IMR-90 (cell line): ENCODE measurements at regions not wholly inside any gene's neighbourhood (a gene's known extent, or its start where the extent isn't known, plus 50 kb on each side); places are given as distances from the start of the nearest gene placed in this dataset.

Source experiments
- BHLHE40 ChIP-seq: fragments of 150-350 bp; IDR thresholded peaks from 2 replicates; pipeline ENCODE4 v1.6.1; 2016; ENCODE audit warnings: mild to moderate bottlenecking, low read depth, low read length
- FOS ChIP-seq: fragments of 150-350 bp; IDR thresholded peaks from 2 replicates; pipeline ENCODE4 v1.6.1; 2016; ENCODE audit warnings: low read depth, low read length
- MXI1 ChIP-seq: IDR thresholded peaks from 2 replicates; pipeline ENCODE4 v1.6.1; 2012; ENCODE audit warnings: low read depth, mild to moderate bottlenecking, low read length, moderate library complexity, borderline replicate concordance
- POLR2A ChIP-seq: IDR thresholded peaks from 2 replicates; pipeline ENCODE4 v1.6.1; 2012; ENCODE audit warnings: mild to moderate bottlenecking, low read depth, low read length
- RAD21 ChIP-seq: IDR thresholded peaks from 2 replicates; pipeline ENCODE4 v1.6.1; 2012; ENCODE audit warnings: low read length, improper control_type of control experiment
- RCOR1 ChIP-seq: IDR thresholded peaks from 2 replicates; pipeline ENCODE4 v1.6.1; 2012; ENCODE audit warnings: mild to moderate bottlenecking, low read length, improper control_type of control experiment; ENCODE audit not compliant: insufficient replicate concordance
- RFX5 ChIP-seq: IDR thresholded peaks from 2 replicates; pipeline ENCODE4 v1.8.0; 2012; ENCODE audit warnings: low read depth, mild to moderate bottlenecking, low read length, moderate library complexity
- TF ChIP-seq, protein P1 (sequence below): conservative IDR thresholded peaks from 2 replicates; pipeline ENCODE4 v1.5.1; 2012; ENCODE audit warnings: mild to moderate bottlenecking, low read depth, low read length, improper control_type of control experiment
- TF ChIP-seq, protein P2 (sequence below): fragments of 150-350 bp; IDR thresholded peaks from 2 replicates; pipeline ENCODE4 v1.6.1; 2016; ENCODE audit warnings: low read depth, mild to moderate bottlenecking, low read length, moderate library complexity, borderline replicate concordance

DNA sequence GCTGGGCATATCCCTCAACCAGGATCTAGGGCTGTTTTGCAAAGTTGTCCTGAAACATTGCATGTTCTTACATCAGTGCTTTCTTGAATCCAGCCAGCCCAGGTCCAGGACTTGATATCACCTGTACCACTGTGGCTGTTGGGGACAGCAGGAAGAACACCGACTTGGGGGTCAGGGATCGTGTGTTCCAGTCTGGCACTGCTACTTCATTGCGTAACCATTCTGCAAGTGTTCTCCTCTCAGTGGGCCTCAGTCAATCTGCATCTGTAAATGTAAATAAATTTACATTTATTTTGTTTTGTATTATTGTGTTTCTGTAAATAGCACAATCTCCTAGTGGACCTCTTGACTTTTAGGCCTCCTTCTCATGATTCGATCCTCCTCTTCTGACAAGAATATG is 167.3 kb downstream of the SUDS3 start:
- no peak for TF ChIP-seq RCOR1
- TF ChIP-seq, protein P1, sequence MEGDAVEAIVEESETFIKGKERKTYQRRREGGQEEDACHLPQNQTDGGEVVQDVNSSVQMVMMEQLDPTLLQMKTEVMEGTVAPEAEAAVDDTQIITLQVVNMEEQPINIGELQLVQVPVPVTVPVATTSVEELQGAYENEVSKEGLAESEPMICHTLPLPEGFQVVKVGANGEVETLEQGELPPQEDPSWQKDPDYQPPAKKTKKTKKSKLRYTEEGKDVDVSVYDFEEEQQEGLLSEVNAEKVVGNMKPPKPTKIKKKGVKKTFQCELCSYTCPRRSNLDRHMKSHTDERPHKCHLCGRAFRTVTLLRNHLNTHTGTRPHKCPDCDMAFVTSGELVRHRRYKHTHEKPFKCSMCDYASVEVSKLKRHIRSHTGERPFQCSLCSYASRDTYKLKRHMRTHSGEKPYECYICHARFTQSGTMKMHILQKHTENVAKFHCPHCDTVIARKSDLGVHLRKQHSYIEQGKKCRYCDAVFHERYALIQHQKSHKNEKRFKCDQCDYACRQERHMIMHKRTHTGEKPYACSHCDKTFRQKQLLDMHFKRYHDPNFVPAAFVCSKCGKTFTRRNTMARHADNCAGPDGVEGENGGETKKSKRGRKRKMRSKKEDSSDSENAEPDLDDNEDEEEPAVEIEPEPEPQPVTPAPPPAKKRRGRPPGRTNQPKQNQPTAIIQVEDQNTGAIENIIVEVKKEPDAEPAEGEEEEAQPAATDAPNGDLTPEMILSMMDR = no peak
- no peak for TF ChIP-seq POLR2A
- TF ChIP-seq FOS = no peak
- no peak for TF ChIP-seq RAD21
- TF ChIP-seq, protein P2, sequence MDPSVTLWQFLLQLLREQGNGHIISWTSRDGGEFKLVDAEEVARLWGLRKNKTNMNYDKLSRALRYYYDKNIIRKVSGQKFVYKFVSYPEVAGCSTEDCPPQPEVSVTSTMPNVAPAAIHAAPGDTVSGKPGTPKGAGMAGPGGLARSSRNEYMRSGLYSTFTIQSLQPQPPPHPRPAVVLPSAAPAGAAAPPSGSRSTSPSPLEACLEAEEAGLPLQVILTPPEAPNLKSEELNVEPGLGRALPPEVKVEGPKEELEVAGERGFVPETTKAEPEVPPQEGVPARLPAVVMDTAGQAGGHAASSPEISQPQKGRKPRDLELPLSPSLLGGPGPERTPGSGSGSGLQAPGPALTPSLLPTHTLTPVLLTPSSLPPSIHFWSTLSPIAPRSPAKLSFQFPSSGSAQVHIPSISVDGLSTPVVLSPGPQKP = no peak
- no peak for TF ChIP-seq RFX5
- no peak for TF ChIP-seq MXI1
- TF ChIP-seq BHLHE40 = no peak
